ENCODE measurements at regions not wholly inside any gene's neighbourhood (a gene's known extent, or its start where the extent isn't known, plus 50 kb on each side); places are given as distances from the start of the nearest gene placed in this dataset.
"Not testable (repeated sequence)": the region's sequence is repeated elsewhere in the genome, so short reads cannot be mapped to it uniquely, and the experiment has no call there.

DNA sequence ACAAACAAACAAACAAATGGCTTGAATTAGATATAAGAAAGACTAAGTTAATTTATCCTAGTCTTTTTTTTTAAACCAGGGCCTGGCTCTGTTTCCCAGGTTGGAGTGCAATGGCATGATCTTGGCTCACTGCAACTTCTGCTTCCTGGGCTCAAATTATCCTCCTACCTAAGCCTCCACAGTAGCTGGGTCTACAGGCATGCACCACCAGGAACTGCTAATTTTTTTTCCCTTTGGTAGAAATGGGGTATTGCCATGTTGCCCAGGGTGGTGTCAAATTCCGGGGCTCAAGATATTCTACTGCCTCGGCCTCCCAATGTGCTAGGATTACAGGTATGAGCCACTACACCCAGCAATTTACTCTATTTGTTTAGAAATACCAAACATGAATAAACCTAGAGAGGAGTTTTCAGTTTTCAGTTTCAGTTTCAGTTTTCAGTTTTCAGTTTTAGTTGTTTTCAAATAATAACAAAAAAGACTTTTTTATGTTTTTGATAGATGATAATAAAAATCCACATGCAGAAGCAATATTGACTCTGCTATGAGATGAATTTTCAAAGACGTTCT, 817.0 kb downstream of the FLRT2 start:
- H3K36me3 ChIP-seq (ENCODE audit: control insufficient read depth in 1 of 2, insufficient read depth in 2 of 2, low read length in 2 of 2) = no peaks in the 10 kb centered on the region
- no peak overlapping the region for H3K4me3 ChIP-seq (ENCODE audit: low read depth in 1 of 2, low read length in 2 of 2)
- H3K27ac ChIP-seq (ENCODE audit: low read length) = no peak overlapping the region
- no peaks in the 10 kb centered on the region for H3K4me1 ChIP-seq (ENCODE audit: control insufficient read depth in 1 of 2, insufficient read depth in 2 of 2, low read length in 2 of 2)
- H3K9me3 ChIP-seq (ENCODE audit: control insufficient read depth in 1 of 2, low read length in 2 of 2) = no peaks in the 10 kb centered on the region
- no peaks in the 10 kb centered on the region for H3K27me3 ChIP-seq (ENCODE audit: low read depth, low read length)

DNA sequence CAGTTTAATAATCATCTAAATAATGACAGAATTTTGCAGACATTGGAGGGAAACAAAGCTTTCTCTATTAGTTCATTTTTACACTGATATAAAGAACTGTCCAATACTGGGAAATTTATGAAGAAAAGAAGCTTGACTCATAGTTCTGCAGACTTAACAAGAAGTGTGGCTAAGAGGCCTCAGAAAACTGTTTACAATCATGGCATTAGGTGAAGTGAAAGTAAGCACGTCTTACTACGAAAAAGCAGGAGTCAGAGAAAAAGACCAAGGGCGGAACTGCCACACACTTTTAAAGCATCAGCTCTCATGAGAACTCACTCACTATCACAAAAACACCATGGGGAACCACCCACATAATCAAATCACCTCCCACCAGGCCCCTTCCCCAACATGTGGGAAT, 804.4 kb downstream of the FLRT2 start:
- H3K4me1 ChIP-seq (ENCODE audit: control insufficient read depth in 1 of 2, insufficient read depth in 2 of 2, low read length in 2 of 2) = no peaks in the 10 kb centered on the region
- no peak overlapping the region for H3K4me3 ChIP-seq (ENCODE audit: low read depth in 1 of 2, low read length in 2 of 2)
- H3K27me3 ChIP-seq (ENCODE audit: low read depth, low read length) = no peaks in the 10 kb centered on the region
- no peak overlapping the region for H3K27ac ChIP-seq (ENCODE audit: low read length)
- no peaks in the 10 kb centered on the region for H3K9me3 ChIP-seq (ENCODE audit: control insufficient read depth in 1 of 2, low read length in 2 of 2)
- no peaks in the 10 kb centered on the region for H3K36me3 ChIP-seq (ENCODE audit: control insufficient read depth in 1 of 2, insufficient read depth in 2 of 2, low read length in 2 of 2)

GRCh38 chr14:86333493-86333892, 803.5 kb downstream of the FLRT2 start:
- Histone ChIP-seq H3K27ac (ENCODE audit: low read length) (no peak overlapping the region), H3K9me3 (ENCODE audit: control insufficient read depth in 1 of 2, low read length in 2 of 2) (no peaks in the 10 kb centered on the region), H3K4me1 (ENCODE audit: control insufficient read depth in 1 of 2, insufficient read depth in 2 of 2, low read length in 2 of 2) (no peaks in the 10 kb centered on the region), H3K4me3 (ENCODE audit: low read depth in 1 of 2, low read length in 2 of 2) (no peak overlapping the region), H3K36me3 (ENCODE audit: control insufficient read depth in 1 of 2, insufficient read depth in 2 of 2, low read length in 2 of 2) (no peaks in the 10 kb centered on the region), H3K27me3 (ENCODE audit: low read depth, low read length) (no peaks in the 10 kb centered on the region)

GRCh38 chr14:86331341-86331740, 801.4 kb downstream of the FLRT2 start:
- no peaks in the 10 kb centered on the region for H3K36me3 ChIP-seq (ENCODE audit: control insufficient read depth in 1 of 2, insufficient read depth in 2 of 2, low read length in 2 of 2)
- H3K4me1 ChIP-seq (ENCODE audit: control insufficient read depth in 1 of 2, insufficient read depth in 2 of 2, low read length in 2 of 2) = no peaks in the 10 kb centered on the region
- H3K4me3 ChIP-seq (ENCODE audit: low read depth in 1 of 2, low read length in 2 of 2) = no peak overlapping the region
- no peaks in the 10 kb centered on the region for H3K27me3 ChIP-seq (ENCODE audit: low read depth, low read length)
- no peak overlapping the region for H3K27ac ChIP-seq (ENCODE audit: low read length)
- H3K9me3 ChIP-seq (ENCODE audit: control insufficient read depth in 1 of 2, low read length in 2 of 2) = no peaks in the 10 kb centered on the region

DNA sequence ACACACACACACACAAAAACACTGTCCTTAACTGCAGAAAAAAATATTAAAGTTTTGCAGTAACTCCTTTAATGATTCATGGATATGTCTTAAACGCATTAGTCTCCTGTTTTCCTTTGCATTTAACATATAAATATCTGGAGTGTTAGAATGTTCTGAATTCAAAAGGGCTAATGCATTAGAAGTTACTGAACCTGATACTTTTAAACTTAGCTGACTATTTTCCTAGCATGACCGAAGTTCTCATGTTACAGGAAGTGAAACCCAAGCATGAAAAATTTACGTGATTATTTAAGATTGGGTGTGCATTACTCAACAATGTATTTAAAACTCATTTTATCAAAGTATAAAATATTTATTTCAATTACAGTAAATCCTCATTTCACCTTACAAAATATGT, 791.2 kb downstream of the FLRT2 start:
- Histone ChIP-seq H3K27ac (ENCODE audit: low read length) (no peak overlapping the region), H3K27me3 (ENCODE audit: low read depth, low read length) (no peaks in the 10 kb centered on the region), H3K36me3 (ENCODE audit: control insufficient read depth in 1 of 2, insufficient read depth in 2 of 2, low read length in 2 of 2) (no peaks in the 10 kb centered on the region), H3K4me3 (ENCODE audit: low read depth in 1 of 2, low read length in 2 of 2) (no peak overlapping the region), H3K9me3 (ENCODE audit: control insufficient read depth in 1 of 2, low read length in 2 of 2) (no peaks in the 10 kb centered on the region), H3K4me1 (ENCODE audit: control insufficient read depth in 1 of 2, insufficient read depth in 2 of 2, low read length in 2 of 2) (no peaks in the 10 kb centered on the region)

DNA sequence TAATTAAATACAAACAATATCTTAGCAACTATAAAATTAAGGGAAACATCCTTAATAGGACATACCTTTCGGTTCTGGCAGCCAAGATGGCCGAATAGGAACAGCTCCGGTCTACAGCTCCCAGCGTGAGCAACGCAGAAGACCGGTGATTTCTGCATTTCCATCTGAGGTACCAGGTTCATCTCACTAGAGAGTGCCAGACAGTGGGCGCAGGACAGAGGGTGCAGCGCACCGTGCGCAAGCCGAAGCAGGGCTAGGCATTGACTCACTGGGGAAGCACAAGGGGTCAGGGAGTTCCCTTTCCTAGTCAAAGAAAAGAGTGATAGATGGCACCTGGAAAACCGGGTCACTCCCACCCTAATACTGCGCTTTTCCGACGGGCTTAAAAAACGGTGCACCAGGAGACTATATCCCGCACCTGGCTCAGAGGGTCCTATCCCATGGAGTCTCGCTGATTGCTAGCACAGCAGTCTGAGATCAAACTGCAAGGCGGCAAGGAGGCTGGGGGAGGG, 782.3 kb downstream of the FLRT2 start:
- not testable (repeated sequence) for H3K27ac ChIP-seq (ENCODE audit: low read length); H3K9me3 ChIP-seq (ENCODE audit: control insufficient read depth in 1 of 2, low read length in 2 of 2); H3K36me3 ChIP-seq (ENCODE audit: control insufficient read depth in 1 of 2, insufficient read depth in 2 of 2, low read length in 2 of 2); H3K27me3 ChIP-seq (ENCODE audit: low read depth, low read length); H3K4me1 ChIP-seq (ENCODE audit: control insufficient read depth in 1 of 2, insufficient read depth in 2 of 2, low read length in 2 of 2); H3K4me3 ChIP-seq (ENCODE audit: low read depth in 1 of 2, low read length in 2 of 2)

- no peaks in the 10 kb centered on the region for H3K36me3 ChIP-seq (ENCODE audit: control insufficient read depth in 1 of 2, insufficient read depth in 2 of 2, low read length in 2 of 2)
- no peaks in the 10 kb centered on the region for H3K4me1 ChIP-seq (ENCODE audit: control insufficient read depth in 1 of 2, insufficient read depth in 2 of 2, low read length in 2 of 2)
- no peak overlapping the region for H3K27ac ChIP-seq (ENCODE audit: low read length)
- H3K27me3 ChIP-seq (ENCODE audit: low read depth, low read length) = no peaks in the 10 kb centered on the region
- H3K9me3 ChIP-seq (ENCODE audit: control insufficient read depth in 1 of 2, low read length in 2 of 2) = peaks cover 0 to 4% of the 10 kb centered on the region in 2 donors
- no peak overlapping the region for H3K4me3 ChIP-seq (ENCODE audit: low read depth in 1 of 2, low read length in 2 of 2)
Measured at GRCh38 chr14:86311151-86311550, 781.2 kb downstream of the FLRT2 start.

GRCh38 chr14:86310611-86311010, 780.7 kb downstream of the FLRT2 start:
- H3K4me1 ChIP-seq (ENCODE audit: control insufficient read depth in 1 of 2, insufficient read depth in 2 of 2, low read length in 2 of 2) = no peaks in the 10 kb centered on the region
- no peak overlapping the region for H3K4me3 ChIP-seq (ENCODE audit: low read depth in 1 of 2, low read length in 2 of 2)
- H3K27me3 ChIP-seq (ENCODE audit: low read depth, low read length) = no peaks in the 10 kb centered on the region
- H3K27ac ChIP-seq (ENCODE audit: low read length) = no peak overlapping the region
- peaks cover 0 to 4% of the 10 kb centered on the region in 2 donors for H3K9me3 ChIP-seq (ENCODE audit: control insufficient read depth in 1 of 2, low read length in 2 of 2)
- H3K36me3 ChIP-seq (ENCODE audit: control insufficient read depth in 1 of 2, insufficient read depth in 2 of 2, low read length in 2 of 2) = no peaks in the 10 kb centered on the region

- Histone ChIP-seq H3K4me3 (ENCODE audit: low read depth in 1 of 2, low read length in 2 of 2) (no peak overlapping the region), H3K27ac (ENCODE audit: low read length) (no peak overlapping the region), H3K4me1 (ENCODE audit: control insufficient read depth in 1 of 2, insufficient read depth in 2 of 2, low read length in 2 of 2) (no peaks in the 10 kb centered on the region), H3K9me3 (ENCODE audit: control insufficient read depth in 1 of 2, low read length in 2 of 2) (peaks cover 0 to 4% of the 10 kb centered on the region in 2 donors), H3K36me3 (ENCODE audit: control insufficient read depth in 1 of 2, insufficient read depth in 2 of 2, low read length in 2 of 2) (no peaks in the 10 kb centered on the region), H3K27me3 (ENCODE audit: low read depth, low read length) (no peaks in the 10 kb centered on the region)
Measured at GRCh38 chr14:86310148-86310547, 780.2 kb downstream of the FLRT2 start.

- no peaks in the 10 kb centered on the region for H3K36me3 ChIP-seq (ENCODE audit: control insufficient read depth in 1 of 2, insufficient read depth in 2 of 2, low read length in 2 of 2)
- no peaks in the 10 kb centered on the region for H3K27me3 ChIP-seq (ENCODE audit: low read depth, low read length)
- no peaks in the 10 kb centered on the region for H3K9me3 ChIP-seq (ENCODE audit: control insufficient read depth in 1 of 2, low read length in 2 of 2)
- no peak overlapping the region for H3K4me3 ChIP-seq (ENCODE audit: low read depth in 1 of 2, low read length in 2 of 2)
- no peaks in the 10 kb centered on the region for H3K4me1 ChIP-seq (ENCODE audit: control insufficient read depth in 1 of 2, insufficient read depth in 2 of 2, low read length in 2 of 2)
- no peak overlapping the region for H3K27ac ChIP-seq (ENCODE audit: low read length)
Measured at GRCh38 chr14:86305058-86305457, 775.1 kb downstream of the FLRT2 start.

DNA sequence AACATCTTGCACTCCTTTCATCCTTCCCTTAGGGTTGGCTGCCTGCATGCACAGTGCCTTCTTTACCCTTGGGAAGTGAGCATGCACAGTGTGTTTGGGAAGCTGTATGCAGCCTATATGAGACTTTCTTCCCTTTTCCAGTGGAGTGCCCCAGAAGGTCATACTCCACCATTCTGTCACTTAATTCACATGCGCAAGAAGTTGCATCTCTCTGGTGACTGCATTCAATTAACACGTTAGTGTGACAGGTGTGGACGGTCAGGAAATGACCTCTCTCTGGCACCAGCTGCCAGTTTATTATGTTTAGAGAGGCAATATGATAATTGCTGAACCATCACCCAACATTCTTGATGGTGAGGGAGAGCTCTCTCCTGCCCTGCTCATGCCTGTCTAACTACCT, 770.0 kb downstream of the FLRT2 start:
- no peaks in the 10 kb centered on the region for H3K4me1 ChIP-seq (ENCODE audit: control insufficient read depth in 1 of 2, insufficient read depth in 2 of 2, low read length in 2 of 2)
- H3K27me3 ChIP-seq (ENCODE audit: low read depth, low read length) = no peaks in the 10 kb centered on the region
- no peak overlapping the region for H3K27ac ChIP-seq (ENCODE audit: low read length)
- H3K9me3 ChIP-seq (ENCODE audit: control insufficient read depth in 1 of 2, low read length in 2 of 2) = no peaks in the 10 kb centered on the region
- no peaks in the 10 kb centered on the region for H3K36me3 ChIP-seq (ENCODE audit: control insufficient read depth in 1 of 2, insufficient read depth in 2 of 2, low read length in 2 of 2)
- H3K4me3 ChIP-seq (ENCODE audit: low read depth in 1 of 2, low read length in 2 of 2) = no peak overlapping the region

- Histone ChIP-seq H3K4me1 (ENCODE audit: control insufficient read depth in 1 of 2, insufficient read depth in 2 of 2, low read length in 2 of 2) (no peaks in the 10 kb centered on the region), H3K9me3 (ENCODE audit: control insufficient read depth in 1 of 2, low read length in 2 of 2) (no peaks in the 10 kb centered on the region), H3K36me3 (ENCODE audit: control insufficient read depth in 1 of 2, insufficient read depth in 2 of 2, low read length in 2 of 2) (no peaks in the 10 kb centered on the region), H3K27ac (ENCODE audit: low read length) (no peak overlapping the region), H3K4me3 (ENCODE audit: low read depth in 1 of 2, low read length in 2 of 2) (no peak overlapping the region), H3K27me3 (ENCODE audit: low read depth, low read length) (no peaks in the 10 kb centered on the region)
Measured at GRCh38 chr14:86296173-86296572, 766.2 kb downstream of the FLRT2 start.

Data from muscle layer of duodenum (tissue), 2 donors.